GM12873 (cell line): ENCODE measurements at regions not wholly inside any gene's neighbourhood (a gene's known extent, or its start where the extent isn't known, plus 50 kb on each side); places are given as distances from the start of the nearest gene placed in this dataset.

Experiments
- CTCF ChIP-seq: IDR thresholded peaks from 2 replicates; pipeline ENCODE4 v1.5.1; 2012; ENCODE audit warnings: low read depth, mild to moderate bottlenecking, moderate library complexity, low read length, control low read depth; ENCODE audit not compliant: insufficient read depth; ENCODE audit errors: missing control alignments

- no peak for TF ChIP-seq CTCF
These were observed 300.1 kb upstream of the C2CD4B start for GRCh38 chr15:62465173-62465572.

- no peak for TF ChIP-seq CTCF
These were observed 304.4 kb upstream of the C2CD4B start for GRCh38 chr15:62469478-62469873.

- TF ChIP-seq CTCF, result no peak
These were observed 305.0 kb upstream of the C2CD4B start for GRCh38 chr15:62469874-62470688.

GRCh38 chr15:62472616-62473299 is 307.7 kb upstream of the C2CD4B start:
- no peak for TF ChIP-seq CTCF

- no peak for TF ChIP-seq CTCF
These were observed 309.1 kb upstream of the C2CD4B start for GRCh38 chr15:62474021-62474770.

- no peak for TF ChIP-seq CTCF
These were observed 309.7 kb upstream of the C2CD4B start for GRCh38 chr15:62474771-62475124.

- TF ChIP-seq CTCF, result no peak
These were observed 310.5 kb upstream of the C2CD4B start for GRCh38 chr15:62475591-62475990.
